H1 (cell line): ENCODE measurements at regions not wholly inside any gene's neighbourhood (a gene's known extent, or its start where the extent isn't known, plus 50 kb on each side); places are given as distances from the start of the nearest gene placed in this dataset.

Experiments used
- CTCF ChIA-PET: fragments of 300-600 bp; sonication (Branson Sonifier 250); formaldehyde crosslinking; loops from one replicate; lab custom pipeline; 2021; ENCODE audit not compliant: partially characterized antibody; lab: Charles Lee
- POLR2A ChIA-PET: fragments of 300-600 bp; sonication (Branson Sonifier 250); formaldehyde crosslinking; loops from one replicate; lab custom pipeline; 2021; ENCODE audit warnings: inconsistent platforms; ENCODE audit not compliant: partially characterized antibody; lab: Charles Lee
- DNase-seq, 2 experiments: peaks; one replicate each; pipeline versions ENCODE4 v3.0.0 to v3.0.0-alpha.2; 2010 to 2022; ENCODE audit warnings: low spot score in 2 of 2, low read depth in 1 of 2, mixed read lengths in 1 of 2
- FAIRE-seq: peaks from 2 replicates; lab custom pipeline; 2011; peaks lifted over from hg19 to GRCh38; lab: Jason Lieb, UNC
- H2AFZ ChIP-seq: 2 replicates; pipeline ENCODE4 v1.8.1; 2012; ENCODE audit warnings: low read length, inconsistent platforms
- H2AK5ac ChIP-seq: 2 replicates; pipeline ENCODE4 v1.6.1; 2013; ENCODE audit warnings: low read depth, low read length
- H2BK120ac ChIP-seq: replicated peaks from 2 replicates; pipeline ENCODE3; 2013; ENCODE audit warnings: low read depth, low read length, inconsistent platforms
- H2BK12ac ChIP-seq: 2 replicates; pipeline ENCODE4 v1.6.1; 2013; ENCODE audit warnings: low read depth, low read length
- H2BK15ac ChIP-seq: 2 replicates; pipeline ENCODE4 v1.6.1; 2013; ENCODE audit warnings: low read length
- H2BK20ac ChIP-seq: 2 replicates; pipeline ENCODE4 v1.6.1; 2013; ENCODE audit warnings: low read length
- H2BK5ac ChIP-seq: 2 replicates; pipeline ENCODE4 v1.6.1; 2013; ENCODE audit warnings: low read depth, low read length
- H3K14ac ChIP-seq: 2 replicates; pipeline ENCODE4 v1.6.1; 2013; ENCODE audit warnings: inconsistent platforms; ENCODE audit not compliant: insufficient read length
- H3K18ac ChIP-seq: 2 replicates; pipeline ENCODE4 v1.6.1; 2013; ENCODE audit warnings: low read length; ENCODE audit errors: extremely low read depth
- H3K23ac ChIP-seq: 2 replicates; pipeline ENCODE4 v1.6.1; 2013; ENCODE audit warnings: inconsistent platforms; ENCODE audit not compliant: insufficient read length
- H3K23me2 ChIP-seq: 2 replicates; pipeline ENCODE4 v1.6.1; 2013; ENCODE audit warnings: low read depth, low read length
- H3K27ac ChIP-seq: 2 replicates; pipeline ENCODE4 v1.6.1; 2011; ENCODE audit warnings: low read depth, low read length, inconsistent platforms
- H3K27me3 ChIP-seq, 4 experiments: replicated peaks in 1 of 4; 1 replicate in 1 of 4; 2 replicates in 3 of 4; pipeline versions ENCODE4 v1.6.1 to v1.8.1; 2011 to 2013; ENCODE audit warnings: low read length in 3 of 4, mild to moderate bottlenecking in 3 of 4, inconsistent platforms in 2 of 4, mixed read lengths in 2 of 4, moderate library complexity in 1 of 4; ENCODE audit not compliant: control insufficient read depth in 3 of 4, insufficient read depth in 3 of 4; ENCODE audit errors: extremely low read depth in 1 of 4
- H3K36me3 ChIP-seq, 4 experiments: 2 replicates each; pipeline versions ENCODE4 v1.6.1 to v1.8.1; 2011 to 2013; ENCODE audit warnings: mild to moderate bottlenecking in 4 of 4, low read length in 3 of 4, moderate library complexity in 2 of 4, control low read depth in 1 of 4, inconsistent platforms in 1 of 4; ENCODE audit not compliant: insufficient read depth in 4 of 4, control insufficient read depth in 2 of 4
- H3K4ac ChIP-seq: replicated peaks from 2 replicates; pipeline ENCODE3; 2013; ENCODE audit warnings: low read length, low read depth, mixed read lengths, inconsistent platforms; ENCODE audit not compliant: insufficient read length
- H3K4me1 ChIP-seq, 4 experiments: replicated peaks in 1 of 4; 1 replicate in 1 of 4; 2 replicates in 3 of 4; pipeline versions ENCODE4 v1.6.1 to v1.8.1; 2011 to 2013; ENCODE audit warnings: low read length in 3 of 4, inconsistent platforms in 2 of 4, mixed read lengths in 1 of 4; ENCODE audit not compliant: insufficient read depth in 4 of 4, control insufficient read depth in 3 of 4
- H3K4me2 ChIP-seq, 2 experiments: 2 replicates each; pipeline versions ENCODE4 v1.6.1 to v1.8.1; 2011 to 2013; ENCODE audit warnings: low read depth in 2 of 2, low read length in 2 of 2, control low read depth in 1 of 2, inconsistent platforms in 1 of 2, mild to moderate bottlenecking in 1 of 2; ENCODE audit not compliant: insufficient read depth in 1 of 2
- H3K4me3 ChIP-seq, 4 experiments: fragments of 200-600, 300-600 bp in 1 of 4; sonication (generic), shearing (Covaris generic), sonication (Bioruptor Twin) in 1 of 4; 2 replicates each; pipeline versions ENCODE4 v1.5.1 to v1.8.1; 2011 to 2016; ENCODE audit warnings: low read length in 4 of 4, low read depth in 3 of 4, control low read depth in 2 of 4, inconsistent platforms in 2 of 4, mild to moderate bottlenecking in 2 of 4, mixed read lengths in 1 of 4, moderate library complexity in 1 of 4; ENCODE audit not compliant: insufficient read depth in 2 of 4; ENCODE audit errors: extremely low read depth in 1 of 4
- H3K56ac ChIP-seq: replicated peaks from 2 replicates; pipeline ENCODE3; 2013; ENCODE audit warnings: low read depth, mild to moderate bottlenecking, mixed read lengths, low read length, inconsistent platforms; ENCODE audit not compliant: insufficient read length
- H3K79me1 ChIP-seq: 2 replicates; pipeline ENCODE4 v1.6.1; 2013; ENCODE audit warnings: low read depth, low read length, control low read depth
- H3K79me2 ChIP-seq, 2 experiments: 2 replicates each; pipeline versions ENCODE4 v1.6.1 to v1.8.1; 2012 to 2013; ENCODE audit warnings: low read length in 2 of 2, mild to moderate bottlenecking in 2 of 2, inconsistent platforms in 1 of 2; ENCODE audit not compliant: insufficient read depth in 2 of 2, control insufficient read depth in 1 of 2
- H3K9ac ChIP-seq, 4 experiments: replicated peaks in 1 of 4; 1 replicate in 1 of 4; 2 replicates in 3 of 4; pipeline versions ENCODE4 v1.6.1 to v1.8.1; 2011 to 2013; ENCODE audit warnings: low read depth in 3 of 4, low read length in 3 of 4, control low read depth in 2 of 4, mild to moderate bottlenecking in 2 of 4, moderate library complexity in 2 of 4, inconsistent platforms in 1 of 4; ENCODE audit errors: extremely low read depth in 1 of 4
- H3K9me3 ChIP-seq, 2 experiments: 2 replicates each; pipeline versions ENCODE4 v1.6.1 to v1.8.1; 2012 to 2013; ENCODE audit warnings: mild to moderate bottlenecking in 2 of 2, moderate library complexity in 2 of 2, control low read depth in 1 of 2, inconsistent platforms in 1 of 2, low read depth in 1 of 2, low read length in 1 of 2, mixed read lengths in 1 of 2; ENCODE audit not compliant: insufficient read depth in 2 of 2
- H4K20me1 ChIP-seq, 2 experiments: replicated peaks in 1 of 2; 2 replicates each; pipeline versions ENCODE3 to v1.8.1; 2011 to 2013; ENCODE audit warnings: inconsistent platforms in 2 of 2, low read length in 2 of 2, mild to moderate bottlenecking in 1 of 2; ENCODE audit not compliant: insufficient read depth in 2 of 2, control insufficient read depth in 1 of 2
- H4K5ac ChIP-seq: 2 replicates; pipeline ENCODE4 v1.6.1; 2013; ENCODE audit warnings: low read length, low read depth, mixed read lengths, inconsistent platforms; ENCODE audit not compliant: insufficient read length
- H4K8ac ChIP-seq: 2 replicates; pipeline ENCODE4 v1.8.0; 2013; ENCODE audit warnings: mild to moderate bottlenecking, moderate library complexity, low read length, inconsistent platforms; ENCODE audit not compliant: insufficient read depth; ENCODE audit errors: extremely low read depth
- H4K91ac ChIP-seq: replicated peaks from 2 replicates; pipeline ENCODE3; 2013; ENCODE audit warnings: low read length, mixed read lengths, inconsistent platforms; ENCODE audit not compliant: insufficient read length
- SP2 ChIP-seq: IDR thresholded peaks from 2 replicates; pipeline ENCODE4 v1.6.1; 2012; ENCODE audit warnings: mild to moderate bottlenecking, low read length, inconsistent platforms
- SUZ12 ChIP-seq: fragments of 200-600 bp; sonication (generic); IDR thresholded peaks from 2 replicates; pipeline ENCODE4 v1.6.1; 2012; ENCODE audit warnings: mild to moderate bottlenecking, inconsistent platforms, low read length, moderate library complexity, mixed read lengths
- WGBS, 2 experiments: shearing (Covaris generic) in 1 of 2; methylation state at CpG; one replicate each; pipeline versions ENCODE4 v1.1.6 to v1.1.7; 2013 to 2015; ENCODE audit warnings: low lambda C conversion rate in 2 of 2, mixed read lengths in 2 of 2, inconsistent platforms in 1 of 2, low coverage in 1 of 2, missing lambda C conversion rate in 1 of 2; ENCODE audit not compliant: insufficient replicate concordance in 2 of 2, insufficient coverage in 1 of 2, insufficient read length in 1 of 2; ENCODE audit errors: extremely low coverage in 1 of 2, missing lambda C conversion rate in 1 of 2; 5-methylcytosine and 5-hydroxymethylcytosine counted together
- TF ChIP-seq, protein P1 (sequence below): IDR thresholded peaks from 2 replicates; pipeline ENCODE4 v1.6.1; 2012; ENCODE audit warnings: low read length, inconsistent platforms

DNA sequence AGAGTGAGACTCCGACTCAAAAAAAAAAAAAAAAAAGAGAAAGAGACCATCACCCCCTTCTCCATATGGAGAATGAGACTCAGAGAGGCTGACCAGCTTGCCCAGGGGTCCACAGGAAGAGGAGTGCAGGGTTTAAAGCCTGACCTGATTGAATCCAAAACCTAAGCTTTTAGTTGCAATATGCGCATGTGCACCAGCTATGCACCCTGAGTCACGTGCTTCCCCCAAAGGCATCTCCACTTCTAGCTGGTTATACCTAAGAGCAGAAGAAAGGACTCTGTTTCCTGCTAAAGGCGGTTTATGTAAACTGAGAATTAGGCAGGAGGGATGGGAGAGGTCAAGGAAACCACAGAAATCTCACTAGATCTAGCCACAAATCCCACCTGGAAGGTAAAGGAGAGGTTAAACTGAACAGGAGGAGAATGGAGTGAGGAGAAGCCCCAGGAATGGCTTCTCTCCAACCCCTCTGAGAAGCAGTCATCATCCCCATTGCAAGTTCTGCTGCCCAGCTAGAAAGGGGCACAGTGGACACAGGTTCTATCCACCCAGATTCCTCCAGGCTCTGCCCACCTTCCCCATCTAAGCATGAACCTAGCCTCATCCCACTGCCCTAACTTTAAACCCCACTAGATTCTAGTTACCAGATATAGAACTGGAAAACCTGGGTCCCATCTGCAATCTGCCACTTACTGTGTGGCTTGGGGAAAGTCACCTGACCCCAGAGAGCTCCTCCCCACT, 171.3 kb downstream of the ACTL7B start:
- no peaks in the 10 kb centered on the region for H3K79me1 ChIP-seq
- H4K8ac ChIP-seq, result no peak overlapping the region
- peak overlapping the region; percentile 85; the same call in 1 of the 2 replicates for H2AFZ ChIP-seq
- no peak for FAIRE-seq
- no peaks in the 10 kb centered on the region for H3K23me2 ChIP-seq
- H4K5ac ChIP-seq, result no peak overlapping the region
- peaks cover 0 to 16% of the 10 kb centered on the region in 2 experiments; a peak in 2 of 4 replicates for H3K9me3 ChIP-seq
- H3K27ac ChIP-seq, result no peak overlapping the region
- H2BK12ac ChIP-seq, result no peak overlapping the region
- no peak overlapping the region for H2BK20ac ChIP-seq
- no peak overlapping the region for H3K23ac ChIP-seq
- no peaks in the 10 kb centered on the region for H3K36me3 ChIP-seq
- H3K4me2 ChIP-seq, result no peak overlapping the region
- H3K4me1 ChIP-seq, result no peaks in the 10 kb centered on the region; a peak in 1 of 7 replicates
- 89% methylated on average over 3 of the region's 4 CpGs; no CpG with 5 or more reads in 1 of the 2 experiments for WGBS, 2 experiments
- H4K91ac ChIP-seq, result no peak overlapping the region
- DNase-seq, result no peak
- no peak overlapping the region for H3K4ac ChIP-seq
- CTCF ChIA-PET, result interaction anchor here (0.5 to 2.2 kb wide), 2 partner anchors 77 to 1093 kb away, joined by 5 to 10 read pairs; no protein-coding TSS in a partner anchor
- H4K20me1 ChIP-seq, result no peaks in the 10 kb centered on the region
- H3K56ac ChIP-seq, result no peak overlapping the region
- TF ChIP-seq SP2 (no peak), SUZ12 (no peak)
- TF ChIP-seq, protein P1, sequence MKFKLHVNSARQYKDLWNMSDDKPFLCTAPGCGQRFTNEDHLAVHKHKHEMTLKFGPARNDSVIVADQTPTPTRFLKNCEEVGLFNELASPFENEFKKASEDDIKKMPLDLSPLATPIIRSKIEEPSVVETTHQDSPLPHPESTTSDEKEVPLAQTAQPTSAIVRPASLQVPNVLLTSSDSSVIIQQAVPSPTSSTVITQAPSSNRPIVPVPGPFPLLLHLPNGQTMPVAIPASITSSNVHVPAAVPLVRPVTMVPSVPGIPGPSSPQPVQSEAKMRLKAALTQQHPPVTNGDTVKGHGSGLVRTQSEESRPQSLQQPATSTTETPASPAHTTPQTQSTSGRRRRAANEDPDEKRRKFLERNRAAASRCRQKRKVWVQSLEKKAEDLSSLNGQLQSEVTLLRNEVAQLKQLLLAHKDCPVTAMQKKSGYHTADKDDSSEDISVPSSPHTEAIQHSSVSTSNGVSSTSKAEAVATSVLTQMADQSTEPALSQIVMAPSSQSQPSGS, result no peak
- TF ChIP-seq, all 59 proteins: peak for 0
- no peaks in the 10 kb centered on the region for H3K79me2 ChIP-seq
- no peaks in the 10 kb centered on the region for H3K27me3 ChIP-seq
- H3K14ac ChIP-seq, result no peak overlapping the region
- no peak overlapping the region for H2BK120ac ChIP-seq
- no peak overlapping the region for H2BK15ac ChIP-seq
- no peak overlapping the region for H3K9ac ChIP-seq
- no peak overlapping the region for H3K4me3 ChIP-seq
- no peak overlapping the region for H2AK5ac ChIP-seq
- H3K18ac ChIP-seq, result no peak overlapping the region
- POLR2A ChIA-PET, result no interaction called here
- H2BK5ac ChIP-seq, result no peak overlapping the region
